Upper lobe of left lung (tissue), 4 donors: ENCODE measurements at regions not wholly inside any gene's neighbourhood (a gene's known extent, or its start where the extent isn't known, plus 50 kb on each side); places are given as distances from the start of the nearest gene placed in this dataset.

Experiments used
- CTCF ChIP-seq, 6 experiments: fragments of 450-650 bp in 4 of 6; fragments of 200-600 bp in 2 of 6; sonication (generic) in 2 of 6; IDR thresholded peaks; one replicate each; pipeline ENCODE4 v1.5.1; 2016 to 2019; ENCODE audit warnings: antibody characterized with exemption in 6 of 6
- EP300 ChIP-seq, 4 donors: sonication (generic); formaldehyde crosslinking; IDR thresholded peaks; one replicate each; pipeline ENCODE4 v1.5.1; 2017; ENCODE audit warnings: antibody characterized with exemption in 4 of 4, control low read depth in 2 of 4
- POLR2A ChIP-seq, 4 donors: fragments of 450-650 bp; IDR thresholded peaks; one replicate each; pipeline ENCODE4 v1.5.1; 2016 to 2017; ENCODE audit warnings: antibody characterized with exemption in 4 of 4, mild to moderate bottlenecking in 2 of 4
- POLR2AphosphoS5 ChIP-seq, 2 donors: sonication (generic); formaldehyde crosslinking; IDR thresholded peaks; one replicate each; pipeline ENCODE4 v1.5.1; 2017; ENCODE audit warnings: antibody characterized with exemption in 2 of 2

GRCh38 chr9:11356067-11356466 lies 743.3 kb upstream of the PTPRD start:
- TF ChIP-seq POLR2AphosphoS5 (IDR thresholded peaks at IDR 0.05) (no peak), CTCF (IDR thresholded peaks at IDR 0.05) (no peak), POLR2A (IDR thresholded peaks at IDR 0.05) (no peak), EP300 (IDR thresholded peaks at IDR 0.05) (no peak)
